NCI-H1417 (cell line): ENCODE measurements at regions not wholly inside any gene's neighbourhood (a gene's known extent, or its start where the extent isn't known, plus 50 kb on each side); places are given as distances from the start of the nearest gene placed in this dataset.
"Not testable (repeated sequence)": the region's sequence is repeated elsewhere in the genome, so short reads cannot be mapped to it uniquely, and the experiment has no call there.

Experiments
- DNase-seq, 3 experiments: peaks; one replicate each; lab custom pipeline; 2025; lab: John Stamatoyannopoulos, UW

- DNase-seq: no peak
Observed at GRCh38 chr7:1300206-1300605, 67.5 kb downstream of the UNCX start.

- no peak for DNase-seq
Observed at GRCh38 chr7:1300636-1301035, 68.0 kb downstream of the UNCX start.

- no peak for DNase-seq
Observed at GRCh38 chr7:1301054-1301881, 68.6 kb downstream of the UNCX start.

GRCh38 chr7:1301882-1302251 is 69.2 kb downstream of the UNCX start:
- no peak for DNase-seq

GRCh38 chr7:1302936-1303335 is 70.3 kb downstream of the UNCX start:
- DNase-seq: no peak

- not testable (repeated sequence) for DNase-seq
Observed at GRCh38 chr7:1304011-1304410, 71.3 kb downstream of the UNCX start.

- no peak for DNase-seq
Observed at GRCh38 chr7:1305873-1306272, 73.2 kb downstream of the UNCX start.

- no peak for DNase-seq
Observed at GRCh38 chr7:1307828-1308227, 75.2 kb downstream of the UNCX start.

GRCh38 chr7:1309290-1309689 is 76.6 kb downstream of the UNCX start:
- DNase-seq: no peak

GRCh38 chr7:1309996-1310395 is 77.3 kb downstream of the UNCX start:
- DNase-seq: no peak

GRCh38 chr7:1310936-1311335 is 78.3 kb downstream of the UNCX start:
- DNase-seq: no peak

- DNase-seq: no peak
Observed at GRCh38 chr7:1311406-1312135, 78.9 kb downstream of the UNCX start.

- no peak for DNase-seq
Observed at GRCh38 chr7:1312136-1313070, 79.7 kb downstream of the UNCX start.

GRCh38 chr7:1313613-1314012 is 80.9 kb downstream of the UNCX start:
- no peak for DNase-seq

- DNase-seq: no peak
Observed at GRCh38 chr7:1314021-1314907, 81.6 kb downstream of the UNCX start.

GRCh38 chr7:1314908-1315450 is 82.3 kb downstream of the UNCX start:
- DNase-seq: no peak

- DNase-seq: no peak
Observed at GRCh38 chr7:1316086-1316485, 83.4 kb downstream of the UNCX start.

GRCh38 chr7:1317646-1318045 is 85.0 kb downstream of the UNCX start:
- no peak for DNase-seq

GRCh38 chr7:1318051-1318450 is 85.4 kb downstream of the UNCX start:
- DNase-seq: no peak

- no peak for DNase-seq
Observed at GRCh38 chr7:1318661-1319060, 86.0 kb downstream of the UNCX start.

- DNase-seq: no peak
Observed at GRCh38 chr7:1320616-1321240, 88.1 kb downstream of the UNCX start.
